WTC11 (cell line): ENCODE measurements at regions not wholly inside any gene's neighbourhood (a gene's known extent, or its start where the extent isn't known, plus 50 kb on each side); places are given as distances from the start of the nearest gene placed in this dataset.

Source experiments
- ATAC-seq: fragments of 200-7000 bp; cut with Tn5 transposase; 2 replicates; pipeline ENCODE4 v1.10.0; 2021; ENCODE audit warnings: mild to moderate bottlenecking, moderate library complexity
- CTCF ChIA-PET: fragments of 300-600 bp; sonication (Branson Sonifier 250); formaldehyde crosslinking; loops from one replicate; lab custom pipeline; 2021; ENCODE audit warnings: antibody characterized with exemption; lab: Charles Lee
- POLR2A ChIA-PET: fragments of 350-600 bp; sonication (Branson Sonifier 250); formaldehyde crosslinking; loops from one replicate; lab custom pipeline; 2021; ENCODE audit warnings: antibody characterized with exemption; lab: Charles Lee
- DNase-seq: peaks from one replicate; pipeline ENCODE4 v3.0.0; 2021; ENCODE audit warnings: low spot score
- H3K27ac Mint-ChIP-seq: 2 replicates; pipeline ENCODE4 v1.8.0; 2021; ENCODE audit warnings: mixed read lengths
- H3K27me3 Mint-ChIP-seq: 2 replicates; pipeline ENCODE4 v1.8.0; 2021; ENCODE audit warnings: low read depth, mild to moderate bottlenecking, moderate library complexity, mixed read lengths
- H3K36me3 Mint-ChIP-seq: 2 replicates; pipeline ENCODE4 v1.8.0; 2021; ENCODE audit warnings: mixed read lengths
- H3K4me1 Mint-ChIP-seq: 2 replicates; pipeline ENCODE4 v1.8.0; 2022; ENCODE audit warnings: mixed read lengths
- H3K4me3 Mint-ChIP-seq: 2 replicates; pipeline ENCODE4 v1.8.0; 2021; ENCODE audit warnings: mild to moderate bottlenecking, moderate library complexity, mixed read lengths
- H3K9me3 Mint-ChIP-seq: 2 replicates; pipeline ENCODE4 v1.8.0; 2021; ENCODE audit warnings: mixed read lengths
- AR ChIP-seq: fragments of 250-450 bp; sonication (Bioruptor Pico); IDR thresholded peaks from 2 replicates; pipeline ENCODE4 v1.9.0; 2021; ENCODE audit warnings: mild to moderate bottlenecking
- ATF6 ChIP-seq: sonication (generic); formaldehyde crosslinking; IDR thresholded peaks from 2 replicates; pipeline ENCODE4 v1.8.1; 2023; ENCODE audit warnings: mild to moderate bottlenecking, missing genetic modification reagents
- E2F1 ChIP-seq: sonication (generic); formaldehyde crosslinking; IDR thresholded peaks from 2 replicates; pipeline ENCODE4 v1.8.0; 2022; ENCODE audit warnings: mild to moderate bottlenecking, missing genetic modification reagents
- GRHL2 ChIP-seq: fragments of 250-450 bp; sonication (Bioruptor Pico); IDR thresholded peaks from 2 replicates; pipeline ENCODE4 v1.8.0; 2022; ENCODE audit warnings: mild to moderate bottlenecking, moderate library complexity; ENCODE audit not compliant: insufficient replicate concordance, severe bottlenecking
- HMGXB4 ChIP-seq: sonication (generic); formaldehyde crosslinking; IDR thresholded peaks from 2 replicates; pipeline ENCODE4 v1.8.1; 2023; ENCODE audit warnings: mild to moderate bottlenecking, moderate library complexity, missing genetic modification reagents
- KAT7 ChIP-seq: sonication (generic); formaldehyde crosslinking; IDR thresholded peaks from 2 replicates; pipeline ENCODE4 v1.8.1; 2023; ENCODE audit warnings: missing genetic modification reagents, mild to moderate bottlenecking, borderline replicate concordance
- NR3C1 ChIP-seq: sonication (generic); formaldehyde crosslinking; conservative IDR thresholded peaks from 2 replicates; pipeline ENCODE4 v1.8.1; 2023; ENCODE audit warnings: low read depth, mild to moderate bottlenecking, missing genetic modification reagents
- OVOL2 ChIP-seq: fragments of 250-450 bp; sonication (Bioruptor Pico); IDR thresholded peaks from 2 replicates; pipeline ENCODE4 v1.9.0; 2021; ENCODE audit warnings: mild to moderate bottlenecking, borderline replicate concordance
- PRDM15 ChIP-seq: sonication (generic); formaldehyde crosslinking; IDR thresholded peaks from 2 replicates; pipeline ENCODE4 v1.8.0; 2022; ENCODE audit warnings: missing genetic modification reagents
- RELA ChIP-seq: sonication (generic); formaldehyde crosslinking; IDR thresholded peaks from 2 replicates; pipeline ENCODE4 v1.8.1; 2022; ENCODE audit warnings: missing genetic modification reagents, mild to moderate bottlenecking, borderline replicate concordance
- TEAD4 ChIP-seq: sonication (generic); formaldehyde crosslinking; IDR thresholded peaks from 2 replicates; pipeline ENCODE4 v1.8.0; 2022; ENCODE audit warnings: mild to moderate bottlenecking, missing genetic modification reagents
- TP53 ChIP-seq: sonication (generic); formaldehyde crosslinking; IDR thresholded peaks from 2 replicates; pipeline ENCODE4 v1.8.1; 2023; ENCODE audit warnings: mild to moderate bottlenecking, missing genetic modification reagents
- ZBTB21 ChIP-seq: sonication (generic); formaldehyde crosslinking; IDR thresholded peaks from 2 replicates; pipeline ENCODE4 v1.8.1; 2023; ENCODE audit warnings: mild to moderate bottlenecking, missing genetic modification reagents, borderline replicate concordance
- ZNF232 ChIP-seq: sonication (generic); formaldehyde crosslinking; IDR thresholded peaks from 2 replicates; pipeline ENCODE4 v1.8.0; 2022; ENCODE audit warnings: mild to moderate bottlenecking, missing genetic modification reagents

GRCh38 chr3:160136421-160136820, 88.8 kb upstream of the C3orf80 start:
- no peaks in the 10 kb centered on the region for H3K9me3 Mint-ChIP-seq
- H3K36me3 Mint-ChIP-seq = no peaks in the 10 kb centered on the region
- POLR2A ChIA-PET = no interaction called here
- H3K27me3 Mint-ChIP-seq = no peaks in the 10 kb centered on the region
- peaks cover 7% of the 10 kb centered on the region; the same call in 1 of the 2 replicates for H3K4me1 Mint-ChIP-seq
- H3K4me3 Mint-ChIP-seq = no peak overlapping the region
- ATAC-seq (no peak), DNase-seq (no peak)
- TF ChIP-seq GRHL2 (no peak), ATF6 (CRISPR knock-in tag) (no peak), KAT7 (no peak), RELA (no peak), HMGXB4 (no peak), AR (no peak)
- CTCF ChIA-PET = interaction anchor here (0.6 to 1.2 kb wide), 2 partner anchors 83 to 589 kb away, joined by 3 read pairs; no protein-coding TSS in a partner anchor
- H3K27ac Mint-ChIP-seq = no peak overlapping the region

- H3K36me3 Mint-ChIP-seq = peaks cover 10% of the 10 kb centered on the region
- ChIA-PET CTCF (no interaction called here), POLR2A (no interaction called here)
- no peak overlapping the region for H3K27ac Mint-ChIP-seq
- H3K27me3 Mint-ChIP-seq = no peaks in the 10 kb centered on the region; the same call in 1 of the 2 replicates
- H3K4me1 Mint-ChIP-seq = peaks cover 2% of the 10 kb centered on the region; the same call in 1 of the 2 replicates
- TF ChIP-seq TP53 (no peak), OVOL2 (CRISPR knock-in tag) (no peak), ZNF232 (CRISPR knock-in tag) (no peak), E2F1 (CRISPR knock-in tag) (no peak), ZBTB21 (CRISPR knock-in tag) (no peak), TEAD4 (CRISPR knock-in tag) (no peak), NR3C1 (CRISPR knock-in tag) (no peak), PRDM15 (CRISPR knock-in tag) (no peak)
- H3K9me3 Mint-ChIP-seq = peaks cover 22% of the 10 kb centered on the region
- ATAC-seq = no peak
- no peak overlapping the region for H3K4me3 Mint-ChIP-seq
- no peak for DNase-seq
These were observed 85.9 kb upstream of the C3orf80 start for GRCh38 chr3:160139291-160139690.
